HG03354 (cell line): ENCODE measurements at regions not wholly inside any gene's neighbourhood (a gene's known extent, or its start where the extent isn't known, plus 50 kb on each side); places are given as distances from the start of the nearest gene placed in this dataset.

ENCODE experiments used
- ATAC-seq: cut with Tn5 transposase; IDR thresholded peaks from one replicate; pipeline ENCODE4 v1.9.1; 2021; ENCODE audit warnings: mild to moderate bottlenecking; ENCODE audit not compliant: unreplicated experiment, poor library complexity, severe bottlenecking

DNA sequence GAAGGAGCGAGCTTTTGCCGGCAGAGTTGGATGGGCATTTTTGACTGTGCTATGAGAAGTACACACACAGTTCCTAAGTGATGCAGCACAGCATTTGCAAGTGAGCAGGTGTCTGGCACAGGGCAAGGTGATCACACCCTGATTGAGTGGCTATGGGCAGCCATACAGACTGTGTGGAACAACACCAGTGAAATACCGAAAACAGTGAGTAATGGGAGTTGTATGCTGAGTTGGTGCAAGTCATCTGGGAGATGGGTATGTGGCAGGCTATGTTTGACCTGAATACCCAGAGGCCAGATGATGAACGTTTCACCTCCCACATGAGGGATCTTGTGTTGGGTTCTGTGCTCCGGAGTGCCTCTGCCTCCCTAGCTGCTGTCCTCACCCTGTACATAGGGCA, 53.5 kb upstream of the TIPARP start:
- no peak for ATAC-seq

DNA sequence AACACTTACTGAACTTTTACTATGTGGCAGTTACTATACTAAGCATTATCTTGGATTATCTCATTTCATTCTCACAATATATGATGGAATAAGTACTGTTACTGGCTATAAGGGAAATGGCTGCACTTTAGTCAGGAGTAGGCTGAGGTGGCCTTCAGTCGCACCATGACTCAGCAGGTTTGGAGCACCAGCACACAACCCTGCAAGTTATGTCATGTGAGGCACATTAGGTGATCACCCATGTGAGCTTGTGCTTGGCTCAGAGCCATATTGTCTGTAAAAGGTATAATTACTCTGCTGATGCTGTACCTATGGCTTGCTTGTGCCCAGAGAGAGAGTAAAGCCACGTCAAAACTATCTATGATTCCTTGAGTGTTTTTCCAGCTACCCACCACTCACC, 54.1 kb upstream of the TIPARP start:
- ATAC-seq = no peak

DNA sequence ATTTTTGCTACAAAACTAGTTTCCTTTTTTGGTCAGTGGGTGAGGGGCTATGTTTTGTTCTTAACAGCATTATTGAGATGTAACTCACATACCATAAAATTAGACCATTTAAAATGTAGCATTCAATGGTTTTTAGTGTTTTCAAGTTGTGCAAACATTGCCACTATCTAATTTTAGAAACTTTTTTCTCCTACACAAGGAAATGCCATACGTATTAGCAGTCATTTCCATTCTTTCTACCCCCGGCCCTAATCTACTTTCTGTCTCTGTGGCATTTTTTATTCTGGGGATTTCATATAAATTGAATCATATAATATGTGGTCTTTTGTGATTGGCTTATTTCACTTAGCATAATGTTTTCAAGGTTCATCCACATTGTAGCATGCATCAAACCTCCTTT, 55.0 kb upstream of the TIPARP start:
- ATAC-seq = no peak

DNA sequence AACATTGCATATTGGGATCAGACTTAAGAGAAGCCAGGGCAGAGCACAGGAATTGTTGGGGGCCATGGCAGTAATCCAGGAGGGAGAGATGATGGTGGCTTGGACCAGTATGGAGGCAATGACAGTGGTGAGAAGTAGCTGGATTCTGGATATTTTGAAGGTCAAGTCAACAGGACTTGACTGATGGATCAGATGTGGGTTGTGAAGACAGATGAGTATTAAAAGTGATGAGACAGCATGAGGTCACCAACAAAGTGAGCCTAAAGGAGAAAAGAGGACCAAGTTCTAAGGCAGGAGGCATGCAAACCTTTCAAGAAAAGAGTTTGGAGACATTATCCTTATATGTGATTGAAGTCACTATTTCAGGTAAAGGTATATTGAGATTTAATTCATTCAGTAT, 56.6 kb upstream of the TIPARP start:
- no peak for ATAC-seq

DNA sequence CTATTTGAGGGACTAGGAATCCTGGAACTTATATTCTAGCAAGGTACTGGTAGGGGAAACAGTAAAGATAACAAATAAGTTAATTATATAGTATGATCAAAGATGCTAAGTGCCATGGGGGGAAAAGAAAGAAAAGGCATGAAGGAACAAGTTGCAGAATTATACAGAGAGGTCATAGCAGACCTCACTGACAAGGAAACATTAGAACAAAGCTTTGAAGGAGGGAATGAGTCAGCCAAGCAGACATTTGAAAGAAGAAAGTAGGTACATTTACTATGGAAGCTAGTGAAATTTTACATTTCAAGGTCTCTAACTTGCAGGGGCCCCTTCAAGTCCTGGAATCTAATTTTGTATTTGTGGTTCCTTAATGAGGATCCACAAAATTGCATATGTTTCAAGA, 57.2 kb upstream of the TIPARP start:
- ATAC-seq = no peak

DNA sequence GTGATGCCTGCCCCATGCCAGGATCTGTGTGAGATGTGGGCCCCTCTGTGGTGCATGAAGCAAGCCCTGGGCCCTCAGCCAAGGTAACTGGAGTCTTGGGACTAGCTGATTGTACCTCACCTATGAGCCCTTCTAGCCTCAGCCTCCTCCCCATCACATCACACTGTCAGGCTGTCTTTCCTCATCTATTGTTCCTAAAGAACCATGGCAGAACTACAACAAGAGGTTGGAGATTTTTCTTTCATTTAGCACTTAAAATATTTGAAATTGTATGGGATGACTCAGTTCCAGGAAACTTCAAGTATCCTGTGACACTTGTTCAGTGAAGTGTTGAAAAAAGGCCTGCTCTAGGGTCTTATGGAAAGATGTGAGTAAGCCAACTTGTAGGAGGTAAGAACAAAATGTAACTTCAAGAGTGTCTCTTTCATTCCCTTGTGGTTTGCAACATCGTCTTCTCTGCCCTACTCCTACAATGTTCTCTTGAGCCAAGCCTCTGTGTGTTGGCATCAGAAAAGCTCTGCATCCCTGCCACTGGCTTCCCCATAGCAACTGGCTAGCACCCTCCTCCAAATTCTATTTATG, 58.7 kb upstream of the TIPARP start:
- ATAC-seq = no peak

DNA sequence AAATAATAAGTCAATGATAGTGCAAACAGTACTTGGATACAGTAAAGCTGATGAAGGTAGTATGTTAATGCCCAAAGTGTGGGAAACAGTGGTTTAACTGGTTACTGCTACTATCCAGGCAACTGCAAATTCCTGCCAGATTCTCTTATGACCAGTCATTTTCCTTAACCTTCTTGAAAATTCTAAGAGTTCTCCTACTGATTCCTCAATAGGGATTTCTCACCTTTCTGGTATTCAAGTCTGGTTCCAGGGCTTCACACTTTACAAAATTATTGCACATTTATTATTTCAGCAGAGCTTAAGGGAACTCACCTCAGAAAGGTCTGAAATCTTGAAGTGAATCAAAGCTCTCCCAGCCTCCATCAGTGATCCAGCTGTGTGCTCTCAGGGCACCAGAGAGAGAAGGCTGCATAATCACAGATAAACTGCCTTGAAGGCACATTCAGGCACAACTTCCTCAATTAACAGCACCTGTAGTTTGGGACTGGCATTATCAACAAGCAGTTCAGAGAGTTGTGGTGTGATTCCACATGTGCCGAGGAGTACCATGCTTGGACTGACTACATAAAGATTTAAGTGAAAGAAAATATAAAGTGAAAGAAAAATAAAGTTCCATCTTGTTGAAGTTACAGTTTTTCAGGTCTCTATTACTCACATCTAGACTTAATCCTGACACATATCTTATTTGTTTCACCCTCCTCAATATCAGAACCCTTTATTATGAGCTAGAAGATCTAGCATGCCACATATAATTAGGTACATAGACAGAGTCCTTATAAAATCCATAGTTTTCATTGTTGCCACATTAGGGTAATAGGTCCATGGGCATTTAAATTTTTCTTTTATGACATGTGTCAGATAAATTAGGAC, 59.5 kb upstream of the TIPARP start:
- ATAC-seq = no peak

DNA sequence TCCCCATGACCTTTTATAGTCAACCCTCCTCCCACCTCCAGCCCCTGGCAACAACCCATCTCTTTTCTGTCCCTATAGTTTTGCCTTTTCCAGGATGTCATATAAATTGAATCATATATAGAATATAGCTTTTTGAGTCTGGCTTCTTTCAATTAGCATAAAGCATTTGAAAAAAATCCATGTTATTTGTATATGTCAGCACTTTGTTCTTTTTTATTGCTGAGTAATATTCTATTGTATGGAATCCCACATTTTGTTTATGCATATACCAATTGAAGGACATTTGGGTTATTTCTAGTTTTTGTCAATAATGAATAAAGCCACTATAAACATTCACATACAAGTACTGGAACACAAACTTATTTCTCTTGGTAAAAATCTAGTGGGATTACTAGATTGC, 58.0 kb upstream of the SSR3 start:
- ATAC-seq = no peak

DNA sequence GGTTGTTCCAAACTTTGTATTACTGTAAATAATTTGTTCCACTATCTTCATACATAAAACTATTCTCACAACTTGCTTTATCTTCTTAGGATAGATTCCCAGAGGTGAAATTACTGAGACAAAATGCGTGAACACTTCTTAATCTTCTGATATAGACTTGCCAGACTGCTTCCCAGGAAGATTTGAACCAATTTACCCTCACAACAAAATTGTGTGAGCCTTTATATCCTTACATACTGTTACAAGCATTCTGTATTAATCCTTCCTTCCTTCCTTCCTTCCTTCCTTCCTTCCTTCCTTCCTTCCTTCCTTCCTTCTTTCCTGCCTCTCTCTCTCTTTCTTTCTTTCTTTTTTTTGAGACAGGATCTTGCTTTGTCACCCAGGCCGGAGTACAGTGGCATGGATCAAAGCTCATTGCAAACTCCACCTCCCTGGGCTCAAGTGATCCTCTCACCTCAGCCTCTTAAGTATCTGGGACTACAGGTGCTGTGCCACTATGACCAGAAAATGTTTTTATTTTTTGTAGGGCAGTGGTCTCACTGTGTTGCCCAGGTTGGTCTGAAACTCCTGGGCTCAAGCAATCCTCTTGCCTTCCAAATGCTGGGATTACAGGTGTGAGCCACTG, 57.1 kb upstream of the SSR3 start:
- no peak for ATAC-seq

DNA sequence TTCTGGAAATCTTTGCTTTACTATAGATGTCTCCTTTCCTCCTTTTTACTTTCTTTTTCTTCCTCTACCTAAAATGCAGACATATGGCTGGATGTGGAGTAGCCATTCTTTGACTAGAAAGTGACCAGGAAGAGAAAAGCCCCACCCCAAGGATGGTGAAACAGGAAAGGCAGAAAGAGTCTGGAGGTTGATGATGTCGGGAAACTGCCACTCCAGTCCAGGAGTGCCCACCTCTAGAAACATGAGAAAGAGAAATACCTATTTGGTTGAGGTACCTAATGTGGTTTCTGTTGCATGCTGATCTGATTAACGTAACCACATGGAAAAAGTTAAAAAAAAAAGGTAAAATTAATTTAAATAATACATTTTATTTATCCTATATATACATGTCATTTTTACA, 55.2 kb upstream of the SSR3 start:
- no peak for ATAC-seq

DNA sequence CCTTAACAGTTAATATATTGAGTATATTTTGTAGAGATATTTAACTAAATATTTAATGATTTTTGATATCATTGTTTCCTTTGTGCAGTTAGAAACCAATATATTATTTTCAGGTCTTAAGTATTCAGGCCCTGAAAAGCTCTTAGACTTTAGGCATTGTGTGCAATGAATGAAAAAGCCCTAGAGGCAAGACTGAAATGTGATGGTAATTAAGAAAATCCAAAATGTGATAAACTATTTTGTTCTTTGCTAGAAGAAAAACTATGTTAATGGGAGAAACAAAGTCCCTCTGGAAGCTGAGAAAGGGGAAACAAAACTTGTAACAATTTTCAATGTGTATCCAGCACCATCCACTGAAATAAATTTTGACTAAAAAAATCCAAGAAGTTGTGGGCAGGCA, 54.6 kb upstream of the SSR3 start:
- no peak for ATAC-seq

DNA sequence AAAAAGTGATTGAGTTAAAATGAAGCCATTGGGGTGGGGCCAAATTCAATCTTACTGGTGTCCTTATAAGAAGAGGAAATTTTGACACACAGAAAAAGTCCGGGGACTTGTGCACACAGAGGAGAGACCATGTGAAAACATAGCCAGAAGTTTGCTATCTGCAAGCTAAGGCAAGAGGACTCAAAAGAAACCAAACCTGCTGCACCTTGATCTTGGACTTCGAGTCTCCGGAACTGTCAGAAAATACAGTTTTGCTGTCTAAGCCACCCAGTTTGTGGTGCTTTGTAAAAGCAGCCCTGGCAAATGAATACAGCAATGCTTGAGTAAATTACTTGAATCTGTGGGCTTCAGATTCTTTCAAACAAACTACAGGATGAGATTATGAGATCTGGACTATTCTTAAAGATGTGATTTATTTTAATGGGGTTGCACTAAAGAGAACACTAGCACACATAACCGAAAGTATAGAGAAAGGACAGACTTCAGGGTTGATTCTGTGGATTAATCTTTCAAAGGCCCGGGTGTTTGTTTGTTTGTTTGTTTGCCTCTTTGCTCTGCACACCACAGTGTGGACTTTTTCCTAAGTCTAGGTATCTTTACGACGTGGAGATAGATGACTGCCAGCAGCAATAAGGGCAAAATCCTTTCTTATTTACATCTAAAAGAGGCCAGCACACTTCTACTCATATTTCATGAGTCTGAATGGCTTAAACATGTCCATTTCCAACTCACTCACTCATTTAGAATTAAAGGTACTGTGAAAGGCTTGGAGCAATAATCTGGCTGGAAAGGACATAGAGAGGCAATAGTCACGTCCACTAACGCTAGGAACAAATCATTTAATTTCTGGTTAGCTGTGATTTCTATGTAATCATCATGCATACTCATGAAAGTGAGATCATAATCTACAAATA, 53.9 kb upstream of the SSR3 start:
- no peak for ATAC-seq

DNA sequence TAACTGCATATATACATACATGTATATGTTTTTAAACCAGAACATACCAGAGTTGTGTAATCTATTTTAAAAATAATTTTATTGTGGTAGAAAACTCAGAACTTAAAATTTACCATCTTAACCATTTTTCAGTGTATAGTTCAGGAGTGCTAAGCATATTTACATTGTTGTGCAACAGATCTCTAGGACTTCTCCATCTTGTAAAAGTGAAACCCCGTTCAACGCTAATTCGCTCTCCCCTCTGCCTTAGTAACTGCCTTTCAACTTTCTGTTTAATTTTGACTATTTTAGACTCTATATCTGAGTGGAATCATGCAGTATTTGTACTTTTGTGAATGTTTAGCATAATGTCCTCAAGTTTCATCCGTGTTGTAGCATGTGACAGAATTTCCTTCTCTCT, 51.8 kb upstream of the SSR3 start:
- ATAC-seq = peak; percentile 73

DNA sequence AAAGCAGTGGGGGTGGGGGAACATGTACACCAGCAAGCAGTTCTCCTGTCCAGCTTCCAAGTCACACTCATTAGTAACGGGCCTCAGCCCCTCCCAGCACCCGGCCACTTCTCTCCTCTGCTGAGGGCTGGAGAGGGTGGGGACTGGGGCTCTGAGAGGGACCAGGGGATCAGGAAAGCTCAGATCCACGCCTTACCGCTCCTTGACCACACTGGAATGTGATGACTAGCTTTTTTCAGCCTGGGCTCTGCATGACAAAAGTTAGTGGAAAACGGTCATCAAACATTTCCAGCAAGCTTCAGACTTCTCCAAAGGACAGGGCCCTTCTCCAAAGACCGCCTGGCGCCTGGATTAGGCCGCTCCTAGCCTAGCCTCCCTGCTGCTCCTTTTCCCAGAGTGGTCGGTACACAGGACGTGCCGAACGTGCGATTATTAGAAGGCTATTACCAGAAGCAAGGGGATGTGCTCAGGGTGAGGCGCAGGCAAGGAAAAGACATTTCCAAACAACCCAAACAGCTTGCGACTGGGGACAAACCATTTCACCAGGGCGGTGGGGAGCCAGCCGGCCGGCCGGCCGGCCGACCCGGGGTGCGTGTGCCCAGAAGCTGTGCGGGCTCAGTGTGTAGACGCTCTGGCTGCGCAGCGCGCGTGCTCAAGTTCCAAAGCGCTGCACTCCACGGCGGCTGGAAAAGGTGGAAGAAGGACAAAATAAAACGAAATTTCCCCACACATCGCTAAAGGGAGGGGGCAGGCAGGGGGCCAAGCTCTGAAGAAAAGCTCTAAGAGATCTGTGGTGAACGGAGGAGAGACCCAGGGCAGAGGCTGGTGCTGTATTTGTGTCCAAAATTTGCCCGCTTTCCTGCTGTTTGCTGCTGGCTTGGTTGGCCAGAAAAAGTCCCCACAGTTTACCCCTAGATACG, 51.0 kb upstream of the SSR3 start:
- peak; percentile 56 for ATAC-seq

DNA sequence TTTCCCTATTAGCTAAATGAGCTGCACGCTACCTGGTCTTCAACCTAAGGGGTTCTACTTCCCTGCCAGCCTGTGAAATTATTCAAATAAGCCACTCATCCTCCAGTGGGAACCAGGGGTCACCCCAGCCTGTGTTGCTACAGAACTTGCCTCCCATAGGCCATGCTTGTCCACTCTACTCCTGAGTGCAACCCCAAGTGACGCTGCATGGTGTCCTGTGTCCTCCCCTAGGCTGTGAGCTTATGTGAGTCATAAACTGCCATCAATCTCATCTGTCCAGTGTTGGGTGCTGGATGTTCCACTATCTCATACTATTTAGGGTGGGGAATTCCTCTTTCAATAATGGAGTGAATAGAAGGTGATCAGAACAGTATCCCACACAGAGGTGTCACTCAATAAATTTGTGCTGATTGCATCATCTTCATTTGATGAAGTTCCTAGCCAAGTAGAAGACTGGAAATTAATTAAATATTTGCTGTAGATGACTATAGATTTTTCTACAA, 49.8 kb upstream of the SSR3 start:
- no peak for ATAC-seq
